H9 (cell line): ENCODE measurements at regions not wholly inside any gene's neighbourhood (a gene's known extent, or its start where the extent isn't known, plus 50 kb on each side); places are given as distances from the start of the nearest gene placed in this dataset.

ENCODE experiments used
- DNase-seq: peaks from one replicate; pipeline ENCODE4 v3.0.0-alpha.2; 2017
- H2AFZ ChIP-seq: one replicate; pipeline ENCODE4 v1.6.1; 2013; ENCODE audit warnings: mild to moderate bottlenecking, low read length, control low read depth, moderate library complexity
- H2AK5ac ChIP-seq: 2 replicates; pipeline ENCODE4 v1.6.1; 2013; ENCODE audit warnings: low read length, control low read depth, mixed read lengths; ENCODE audit not compliant: insufficient read length
- H2BK120ac ChIP-seq: one replicate; pipeline ENCODE4 v1.6.1; 2013; ENCODE audit warnings: low read depth, mild to moderate bottlenecking, low read length, control low read depth, inconsistent platforms; ENCODE audit not compliant: poor library complexity, severe bottlenecking
- H2BK12ac ChIP-seq: 2 replicates; pipeline ENCODE4 v1.6.1; 2013; ENCODE audit warnings: low read length, control low read depth, mixed read lengths, low read depth; ENCODE audit not compliant: insufficient read length
- H2BK15ac ChIP-seq: 2 replicates; pipeline ENCODE4 v1.6.1; 2013; ENCODE audit warnings: low read depth, low read length, control low read depth
- H2BK20ac ChIP-seq: one replicate; pipeline ENCODE4 v1.6.1; 2013; ENCODE audit warnings: low read depth, mild to moderate bottlenecking, low read length, control low read depth, inconsistent platforms; ENCODE audit not compliant: poor library complexity, severe bottlenecking
- H2BK5ac ChIP-seq: 2 replicates; pipeline ENCODE4 v1.6.1; 2013; ENCODE audit warnings: low read length, control low read depth, mixed read lengths; ENCODE audit not compliant: insufficient read length
- H3K14ac ChIP-seq: 2 replicates; pipeline ENCODE4 v1.6.1; 2013; ENCODE audit warnings: low read length, control low read depth; ENCODE audit not compliant: insufficient read depth
- H3K18ac ChIP-seq: 2 replicates; pipeline ENCODE4 v1.6.1; 2013; ENCODE audit warnings: low read depth, mild to moderate bottlenecking, mixed read lengths, low read length, control low read depth; ENCODE audit not compliant: insufficient read length
- H3K23ac ChIP-seq: 2 replicates; pipeline ENCODE4 v1.6.1; 2013; ENCODE audit warnings: low read length, control low read depth, mixed read lengths, low read depth; ENCODE audit not compliant: insufficient read length
- H3K23me2 ChIP-seq: 2 replicates; pipeline ENCODE4 v1.6.1; 2013; ENCODE audit warnings: low read depth, mild to moderate bottlenecking, mixed read lengths, low read length, control low read depth; ENCODE audit not compliant: insufficient read length, poor library complexity, severe bottlenecking
- H3K27ac ChIP-seq: 2 replicates; pipeline ENCODE4 v1.5.1; 2013; ENCODE audit warnings: low read length, control low read depth, mixed read lengths, low read depth; ENCODE audit not compliant: insufficient read length
- H3K27me3 ChIP-seq: 2 replicates; pipeline ENCODE4 v1.6.1; 2013; ENCODE audit warnings: low read length, control low read depth, inconsistent platforms; ENCODE audit not compliant: insufficient read depth
- H3K4ac ChIP-seq: 2 replicates; pipeline ENCODE4 v1.6.1; 2013; ENCODE audit warnings: low read depth, mild to moderate bottlenecking, control low read depth, inconsistent platforms, low read length, moderate library complexity
- H3K4me1 ChIP-seq: 2 replicates; pipeline ENCODE4 v1.6.1; 2013; ENCODE audit warnings: low read length, control low read depth, inconsistent platforms; ENCODE audit not compliant: insufficient read depth
- H3K4me2 ChIP-seq: 2 replicates; pipeline ENCODE4 v1.6.1; 2013; ENCODE audit warnings: low read length, control low read depth, mixed read lengths; ENCODE audit not compliant: insufficient read length, insufficient read depth
- H3K56ac ChIP-seq: 2 replicates; pipeline ENCODE4 v1.6.1; 2013; ENCODE audit warnings: low read depth, mild to moderate bottlenecking, mixed read lengths, low read length, control low read depth; ENCODE audit not compliant: insufficient read length
- H3K79me1 ChIP-seq: 2 replicates; pipeline ENCODE4 v1.6.1; 2013; ENCODE audit warnings: low read depth, mild to moderate bottlenecking, moderate library complexity, low read length, control low read depth, inconsistent platforms; ENCODE audit not compliant: insufficient read depth, poor library complexity, severe bottlenecking
- H3K79me2 ChIP-seq: 2 replicates; pipeline ENCODE4 v1.6.1; 2013; ENCODE audit warnings: low read length, control low read depth, inconsistent platforms; ENCODE audit not compliant: insufficient read depth
- H3K9ac ChIP-seq: 2 replicates; pipeline ENCODE4 v1.6.1; 2013; ENCODE audit warnings: low read length, control low read depth, mixed read lengths; ENCODE audit not compliant: insufficient read length; ENCODE audit errors: extremely low read depth
- H3K9me3 ChIP-seq: one replicate; pipeline ENCODE4 v1.6.1; 2013; ENCODE audit warnings: low read depth, low read length, inconsistent platforms; ENCODE audit not compliant: control insufficient read depth
- H3T11ph ChIP-seq: one replicate; pipeline ENCODE4 v1.6.1; 2013; ENCODE audit warnings: mild to moderate bottlenecking, low read length, control low read depth, inconsistent platforms
- H4K20me1 ChIP-seq: one replicate; pipeline ENCODE4 v1.6.1; 2013; ENCODE audit not compliant: control insufficient read depth, insufficient read length, insufficient read depth
- H4K5ac ChIP-seq: 2 replicates; pipeline ENCODE4 v1.6.1; 2013; ENCODE audit warnings: low read depth, mild to moderate bottlenecking, mixed read lengths, low read length, control low read depth; ENCODE audit not compliant: insufficient read length
- H4K8ac ChIP-seq: replicated peaks from 2 replicates; pipeline ENCODE4 v1.6.1; 2013; ENCODE audit warnings: low read length, control low read depth, mixed read lengths, low read depth; ENCODE audit not compliant: insufficient read length
- H4K91ac ChIP-seq: 2 replicates; pipeline ENCODE4 v1.6.1; 2013; ENCODE audit warnings: low read depth, mild to moderate bottlenecking, moderate library complexity, mixed read lengths, low read length, control low read depth; ENCODE audit not compliant: insufficient read length
- H3K27ac Mint-ChIP-seq, 3 experiments: 2 replicates in 2 of 3; 3 replicates in 1 of 3; pipeline ENCODE4 v1.8.0; 2020 to 2021; ENCODE audit warnings: mixed read lengths in 3 of 3, mild to moderate bottlenecking in 1 of 3, moderate library complexity in 1 of 3
- H3K27me3 Mint-ChIP-seq: 2 replicates; pipeline ENCODE4 v1.8.0; 2021; ENCODE audit warnings: low read depth, mild to moderate bottlenecking, moderate library complexity, mixed read lengths
- H3K36me3 Mint-ChIP-seq, 3 experiments: 2 replicates in 2 of 3; 3 replicates in 1 of 3; pipeline ENCODE4 v1.8.0; 2020 to 2021; ENCODE audit warnings: low read depth in 3 of 3, mixed read lengths in 3 of 3; ENCODE audit not compliant: insufficient read depth in 1 of 3
- H3K4me1 Mint-ChIP-seq, 2 experiments: 2 replicates each; pipeline ENCODE4 v1.8.0; 2020; ENCODE audit warnings: mixed read lengths in 2 of 2
- H3K4me3 Mint-ChIP-seq, 2 experiments: 2 replicates in 1 of 2; 3 replicates in 1 of 2; pipeline ENCODE4 v1.8.0; 2020 to 2021; ENCODE audit warnings: mild to moderate bottlenecking in 2 of 2, mixed read lengths in 2 of 2, moderate library complexity in 1 of 2
- H3K9me3 Mint-ChIP-seq, 2 experiments: 2 replicates in 1 of 2; 3 replicates in 1 of 2; pipeline ENCODE4 v1.8.0; 2020; ENCODE audit warnings: mild to moderate bottlenecking in 2 of 2, mixed read lengths in 2 of 2, moderate library complexity in 1 of 2
- WGBS: extraction: QIAGEN DNeasy Blood & Tissue Kit; methylation state at CpG from one replicate; pipeline ENCODE4 v1.1.7; 2013; ENCODE audit warnings: missing lambda C conversion rate, low lambda C conversion rate, mixed read lengths; ENCODE audit not compliant: insufficient read length; ENCODE audit errors: extremely low coverage; 5-methylcytosine and 5-hydroxymethylcytosine counted together
- TF ChIP-seq, protein P1 (sequence below): fragments of 200-600 bp; sonication (generic); conservative IDR thresholded peaks from 3 replicates; pipeline ENCODE4 v1.8.0; 2021; ENCODE audit warnings: antibody characterized with exemption, mild to moderate bottlenecking

DNA sequence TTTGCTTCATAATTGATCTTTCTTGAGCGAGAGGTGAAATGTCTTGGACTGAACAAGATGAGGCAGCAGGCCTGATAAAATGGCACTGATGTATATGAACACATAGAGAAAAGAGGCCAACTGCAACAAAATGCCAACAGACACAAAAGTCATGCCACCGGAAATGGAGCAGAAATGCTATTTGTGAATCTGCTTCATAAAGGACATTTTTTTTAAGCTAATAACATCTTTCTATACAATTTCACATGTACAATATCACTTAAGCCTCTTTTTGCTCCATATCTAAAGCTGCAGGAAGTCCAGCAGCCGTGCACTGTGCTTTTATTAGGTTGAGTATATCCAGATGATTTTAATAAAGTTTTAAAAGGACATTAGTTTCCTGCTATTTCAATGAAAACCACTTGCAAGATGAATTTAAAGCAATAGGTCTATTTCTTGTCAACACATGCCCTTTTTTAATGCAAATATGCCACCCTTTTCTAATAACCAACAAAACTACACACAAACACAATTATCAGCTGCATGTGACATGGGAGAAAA is 169.2 kb upstream of the ADAMTS9 start:
- H4K20me1 ChIP-seq: no peaks in the 10 kb centered on the region
- H2AFZ ChIP-seq: no peak overlapping the region
- no peak overlapping the region for H3K27ac ChIP-seq
- no peak overlapping the region for H3T11ph ChIP-seq
- no peak overlapping the region for H3K56ac ChIP-seq
- H3K4ac ChIP-seq: no peak overlapping the region
- H2BK12ac ChIP-seq: no peak overlapping the region
- H3K4me1 Mint-ChIP-seq: peaks cover 3 to 11% of the 10 kb centered on the region in 2 experiments; a peak in 3 of 4 replicates
- no peak overlapping the region for H3K23ac ChIP-seq
- H2BK20ac ChIP-seq: no peak overlapping the region
- H3K9me3 Mint-ChIP-seq: no peaks in the 10 kb centered on the region; a peak in 1 of 5 replicates
- no peak overlapping the region for H2BK120ac ChIP-seq
- H4K91ac ChIP-seq: no peak overlapping the region
- no peak overlapping the region for H4K8ac ChIP-seq
- no peak overlapping the region for H2BK15ac ChIP-seq
- no peak overlapping the region for H3K9ac ChIP-seq
- H2BK5ac ChIP-seq: no peak overlapping the region
- no peak overlapping the region for H3K27ac Mint-ChIP-seq
- H3K79me1 ChIP-seq: no peaks in the 10 kb centered on the region
- DNase-seq: no peak
- H3K9me3 ChIP-seq: no peaks in the 10 kb centered on the region
- no peak overlapping the region for H3K4me3 Mint-ChIP-seq
- H3K36me3 Mint-ChIP-seq: no peaks in the 10 kb centered on the region
- H3K18ac ChIP-seq: no peak overlapping the region
- WGBS: no CpG with 5 or more reads among the region's 3 CpGs
- H2AK5ac ChIP-seq: no peak overlapping the region
- TF ChIP-seq, protein P1, sequence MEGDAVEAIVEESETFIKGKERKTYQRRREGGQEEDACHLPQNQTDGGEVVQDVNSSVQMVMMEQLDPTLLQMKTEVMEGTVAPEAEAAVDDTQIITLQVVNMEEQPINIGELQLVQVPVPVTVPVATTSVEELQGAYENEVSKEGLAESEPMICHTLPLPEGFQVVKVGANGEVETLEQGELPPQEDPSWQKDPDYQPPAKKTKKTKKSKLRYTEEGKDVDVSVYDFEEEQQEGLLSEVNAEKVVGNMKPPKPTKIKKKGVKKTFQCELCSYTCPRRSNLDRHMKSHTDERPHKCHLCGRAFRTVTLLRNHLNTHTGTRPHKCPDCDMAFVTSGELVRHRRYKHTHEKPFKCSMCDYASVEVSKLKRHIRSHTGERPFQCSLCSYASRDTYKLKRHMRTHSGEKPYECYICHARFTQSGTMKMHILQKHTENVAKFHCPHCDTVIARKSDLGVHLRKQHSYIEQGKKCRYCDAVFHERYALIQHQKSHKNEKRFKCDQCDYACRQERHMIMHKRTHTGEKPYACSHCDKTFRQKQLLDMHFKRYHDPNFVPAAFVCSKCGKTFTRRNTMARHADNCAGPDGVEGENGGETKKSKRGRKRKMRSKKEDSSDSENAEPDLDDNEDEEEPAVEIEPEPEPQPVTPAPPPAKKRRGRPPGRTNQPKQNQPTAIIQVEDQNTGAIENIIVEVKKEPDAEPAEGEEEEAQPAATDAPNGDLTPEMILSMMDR: no peak
- H4K5ac ChIP-seq: no peak overlapping the region
- no peak overlapping the region for H3K4me2 ChIP-seq
- no peaks in the 10 kb centered on the region for H3K23me2 ChIP-seq
- H3K4me1 ChIP-seq: 0 out of 2 replicates have a peak, but pooled peaks cover 2% of the 10 kb centered on the region
- no peak overlapping the region for H3K14ac ChIP-seq
- H3K27me3 Mint-ChIP-seq: no peaks in the 10 kb centered on the region; the same call in 1 of the 2 replicates
- H3K27me3 ChIP-seq: no peaks in the 10 kb centered on the region
- no peaks in the 10 kb centered on the region for H3K79me2 ChIP-seq
